Progenitor cell of endocrine pancreas (in vitro differentiated cells): ENCODE measurements at regions not wholly inside any gene's neighbourhood (a gene's known extent, or its start where the extent isn't known, plus 50 kb on each side); places are given as distances from the start of the nearest gene placed in this dataset.

Source experiments
- DNase-seq: peaks from one replicate; pipeline ENCODE4 v3.0.0; 2021; ENCODE audit warnings: low spot score; ENCODE audit not compliant: unreplicated experiment
- H3K27ac Mint-ChIP-seq: 2 replicates; pipeline ENCODE4 v1.8.0; 2021; ENCODE audit warnings: mild to moderate bottlenecking, moderate library complexity, mixed read lengths
- H3K27me3 Mint-ChIP-seq: 2 replicates; pipeline ENCODE4 v1.8.0; 2021; ENCODE audit warnings: mixed read lengths
- H3K36me3 Mint-ChIP-seq: 2 replicates; pipeline ENCODE4 v1.8.0; 2022; ENCODE audit warnings: mixed read lengths; ENCODE audit not compliant: insufficient read depth
- H3K4me1 Mint-ChIP-seq: 2 replicates; pipeline ENCODE4 v1.8.0; 2021; ENCODE audit warnings: low read depth, mixed read lengths
- H3K4me3 Mint-ChIP-seq: 2 replicates; pipeline ENCODE4 v1.8.0; 2021; ENCODE audit warnings: low read depth, mild to moderate bottlenecking, moderate library complexity, mixed read lengths
- H3K9me3 Mint-ChIP-seq: 2 replicates; pipeline ENCODE4 v1.8.0; 2021; ENCODE audit warnings: low read depth, mixed read lengths
- CTCF ChIP-seq: fragments of 200-600 bp; sonication (generic); IDR thresholded peaks from one replicate; pipeline ENCODE4 v1.5.0; 2021; ENCODE audit warnings: antibody characterized with exemption, mild to moderate bottlenecking; ENCODE audit not compliant: unreplicated experiment

- Mint-ChIP-seq H3K27ac (no peak overlapping the region), H3K36me3 (no peaks in the 10 kb centered on the region), H3K9me3 (no peaks in the 10 kb centered on the region), H3K4me3 (no peak overlapping the region), H3K27me3 (no peaks in the 10 kb centered on the region), H3K4me1 (peaks cover 46% of the 10 kb centered on the region)
- TF ChIP-seq CTCF: no peak
- DNase-seq: no peak
Measured at GRCh38 chr5:144585681-144586080, 415.0 kb downstream of the KCTD16 start.

GRCh38 chr5:144583541-144584449 is 413.1 kb downstream of the KCTD16 start:
- H3K4me3 Mint-ChIP-seq: no peak overlapping the region
- H3K4me1 Mint-ChIP-seq: peaks cover 46% of the 10 kb centered on the region
- TF ChIP-seq CTCF: no peak
- no peaks in the 10 kb centered on the region for H3K27me3 Mint-ChIP-seq
- H3K27ac Mint-ChIP-seq: peak overlapping the region; percentile 83
- DNase-seq: no peak
- H3K9me3 Mint-ChIP-seq: no peaks in the 10 kb centered on the region
- H3K36me3 Mint-ChIP-seq: no peaks in the 10 kb centered on the region

- no peaks in the 10 kb centered on the region for H3K27me3 Mint-ChIP-seq
- TF ChIP-seq CTCF: no peak
- DNase-seq: no peak
- H3K4me1 Mint-ChIP-seq: peaks cover 46% of the 10 kb centered on the region
- H3K36me3 Mint-ChIP-seq: no peaks in the 10 kb centered on the region
- H3K9me3 Mint-ChIP-seq: no peaks in the 10 kb centered on the region
- no peak overlapping the region for H3K4me3 Mint-ChIP-seq
- peak overlapping the region; percentile 78 for H3K27ac Mint-ChIP-seq
Measured at GRCh38 chr5:144582066-144582465, 411.4 kb downstream of the KCTD16 start.

- peaks cover 4% of the 10 kb centered on the region for H3K9me3 Mint-ChIP-seq
- no peak for TF ChIP-seq CTCF
- no peaks in the 10 kb centered on the region for H3K27me3 Mint-ChIP-seq
- DNase-seq: no peak
- peak overlapping the region; percentile 49 for H3K27ac Mint-ChIP-seq
- peaks cover 1% of the 10 kb centered on the region for H3K36me3 Mint-ChIP-seq
- no peak overlapping the region for H3K4me3 Mint-ChIP-seq
- peaks cover 37% of the 10 kb centered on the region for H3K4me1 Mint-ChIP-seq
Measured at GRCh38 chr5:144581044-144581443, 410.4 kb downstream of the KCTD16 start.

GRCh38 chr5:144577676-144578075 is 407.0 kb downstream of the KCTD16 start:
- peaks cover 9% of the 10 kb centered on the region for H3K4me1 Mint-ChIP-seq
- H3K27ac Mint-ChIP-seq: no peak overlapping the region
- no peak for DNase-seq
- no peak for TF ChIP-seq CTCF
- H3K36me3 Mint-ChIP-seq: peaks cover 1% of the 10 kb centered on the region
- peaks cover 8% of the 10 kb centered on the region for H3K9me3 Mint-ChIP-seq
- no peaks in the 10 kb centered on the region for H3K27me3 Mint-ChIP-seq
- no peak overlapping the region for H3K4me3 Mint-ChIP-seq
